ENCODE measurements at regions not wholly inside any gene's neighbourhood (a gene's known extent, or its start where the extent isn't known, plus 50 kb on each side); places are given as distances from the start of the nearest gene placed in this dataset.

GRCh38 chr6:104229057-104229456 is 630.7 kb downstream of the HACE1 start:
- TF ChIP-seq DRAP1 (CRISPR knock-in tag; IDR thresholded peaks at IDR 0.05) (no peak), FOXA1 (IDR thresholded peaks at IDR 0.05) (no peak), FOXA1 (CRISPR knock-in tag; IDR thresholded peaks at IDR 0.05) (no peak)

Measured in HepG2 (cell line).